GM21390 (cell line): ENCODE measurements at regions not wholly inside any gene's neighbourhood (a gene's known extent, or its start where the extent isn't known, plus 50 kb on each side); places are given as distances from the start of the nearest gene placed in this dataset.
"Not testable (repeated sequence)": the region's sequence is repeated elsewhere in the genome, so short reads cannot be mapped to it uniquely, and the experiment has no call there.

Experiments used
- ATAC-seq: cut with Tn5 transposase; IDR thresholded peaks from one replicate; pipeline ENCODE4 v1.9.1; 2021; ENCODE audit not compliant: unreplicated experiment

- ATAC-seq: no peak
Observed at GRCh38 chr7:121745856-121746255, 127.1 kb upstream of the PTPRZ1 start.

GRCh38 chr7:121744877-121745276 lies 128.1 kb upstream of the PTPRZ1 start:
- ATAC-seq: no peak

- ATAC-seq: peak; percentile 53
Observed at GRCh38 chr7:121744319-121744718, 128.6 kb upstream of the PTPRZ1 start.

- no peak for ATAC-seq
Observed at GRCh38 chr7:121741896-121742295, 131.1 kb upstream of the PTPRZ1 start.

GRCh38 chr7:121739465-121739864 lies 133.5 kb upstream of the PTPRZ1 start:
- ATAC-seq: no peak

DNA sequence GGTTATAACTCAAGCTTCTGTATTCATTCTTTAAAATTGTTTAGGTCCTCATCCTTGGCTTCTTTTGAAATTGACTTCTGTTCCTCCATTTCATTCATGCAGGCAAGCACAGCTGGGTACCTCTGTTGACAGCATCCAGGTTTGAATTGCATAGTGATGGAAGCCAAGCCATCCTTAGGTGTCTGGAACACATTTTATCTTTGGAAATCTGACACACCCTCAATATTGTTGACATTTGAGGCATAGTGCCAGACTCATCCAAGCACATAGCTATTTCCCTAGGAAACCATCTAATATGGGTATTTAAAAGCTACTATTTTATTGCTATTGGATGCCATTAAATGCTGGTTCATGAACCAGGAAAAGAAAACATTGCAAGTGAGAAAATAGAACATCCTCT lies 142.1 kb upstream of the PTPRZ1 start:
- no peak for ATAC-seq

GRCh38 chr7:121714559-121715303 lies 158.2 kb upstream of the PTPRZ1 start:
- no peak for ATAC-seq

DNA sequence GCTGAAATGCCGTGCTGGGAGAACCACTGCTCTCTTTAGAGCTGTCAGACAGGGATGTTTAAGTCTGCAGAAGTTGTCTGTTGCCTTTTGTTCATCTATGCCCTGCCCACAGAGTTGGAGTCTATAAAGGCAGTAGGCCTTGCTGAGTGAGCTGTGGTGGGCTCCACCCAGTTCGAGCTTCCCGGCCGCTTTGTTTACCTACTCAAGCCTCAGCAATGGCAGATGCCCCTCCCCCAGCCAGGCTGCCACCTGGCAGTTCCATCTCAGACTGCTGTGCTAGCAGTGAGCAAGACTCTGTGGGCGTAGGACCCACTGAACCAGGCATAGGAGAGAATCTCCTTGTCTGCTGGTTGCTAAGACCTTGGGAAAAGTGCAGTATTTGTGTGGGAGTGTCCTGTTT lies 160.0 kb upstream of the PTPRZ1 start:
- ATAC-seq: not testable (repeated sequence)

DNA sequence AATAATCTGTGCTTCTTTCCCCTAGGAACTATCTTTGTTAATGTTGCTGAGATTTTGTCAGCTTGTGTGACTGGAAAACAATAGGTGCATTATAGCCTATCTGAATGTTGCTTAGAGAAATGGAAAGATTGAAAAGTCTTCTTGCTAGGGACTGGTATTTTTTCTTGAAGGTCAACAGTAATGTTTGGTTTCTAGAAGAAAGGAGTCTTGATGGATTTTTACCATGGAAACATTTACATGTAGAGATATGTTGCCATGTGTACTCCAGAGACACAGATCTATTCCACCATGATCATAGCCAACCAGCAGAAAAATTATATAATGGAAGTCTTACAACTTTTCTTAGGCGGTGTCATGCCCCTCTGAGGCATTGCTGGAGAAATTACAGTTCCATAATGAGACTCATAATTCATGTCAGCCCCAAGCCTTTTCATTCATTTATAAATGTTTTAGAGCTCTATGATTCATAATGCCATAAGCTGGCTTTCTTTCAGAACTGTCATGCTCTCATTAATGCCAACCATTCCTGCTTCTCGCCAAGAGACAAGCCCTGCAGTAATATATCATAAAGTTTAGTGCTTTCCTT lies 175.1 kb upstream of the PTPRZ1 start:
- no peak for ATAC-seq

DNA sequence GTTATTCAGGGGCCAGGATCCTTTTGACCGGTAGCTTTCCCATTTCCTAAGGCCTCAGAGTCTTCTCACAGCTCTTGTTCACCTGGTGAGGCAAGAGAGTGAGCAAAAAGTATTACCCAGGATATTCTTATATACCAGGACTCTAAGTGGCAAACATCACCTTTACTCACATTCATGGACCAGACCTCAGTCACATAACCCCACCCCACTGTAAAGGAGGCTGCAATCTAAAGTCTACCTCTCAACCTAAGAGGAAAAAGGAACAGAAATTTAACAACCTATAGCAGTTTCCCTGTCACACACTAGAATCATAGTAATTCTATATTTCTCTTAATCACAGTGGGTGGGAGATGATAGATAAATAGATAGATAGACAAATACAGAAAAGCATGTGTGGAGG lies 176.0 kb upstream of the PTPRZ1 start:
- no peak for ATAC-seq

GRCh38 chr7:121689749-121690148 lies 183.2 kb upstream of the PTPRZ1 start:
- ATAC-seq: no peak

DNA sequence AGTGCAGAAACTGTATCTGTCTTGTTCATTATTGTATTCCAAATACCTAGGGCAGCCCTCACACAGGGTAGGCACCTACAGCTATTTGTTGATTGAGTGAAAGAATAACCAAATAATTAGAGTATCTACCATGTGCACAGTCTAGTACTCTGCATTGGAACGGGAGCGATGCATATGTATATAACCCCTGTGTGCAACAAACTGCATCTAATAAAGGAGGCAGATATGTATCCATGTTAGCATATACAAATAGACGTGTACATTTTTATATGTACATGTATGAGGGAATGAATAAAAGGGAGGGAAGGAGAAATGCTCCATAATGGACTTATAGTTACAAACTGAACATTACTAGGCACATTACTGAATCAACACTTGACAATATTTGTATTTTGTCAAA lies 191.3 kb upstream of the PTPRZ1 start:
- no peak for ATAC-seq

GRCh38 chr7:121676168-121676567 lies 196.8 kb upstream of the PTPRZ1 start:
- ATAC-seq: no peak

- not testable (repeated sequence) for ATAC-seq
Observed at GRCh38 chr7:121674455-121674854, 198.5 kb upstream of the PTPRZ1 start.

DNA sequence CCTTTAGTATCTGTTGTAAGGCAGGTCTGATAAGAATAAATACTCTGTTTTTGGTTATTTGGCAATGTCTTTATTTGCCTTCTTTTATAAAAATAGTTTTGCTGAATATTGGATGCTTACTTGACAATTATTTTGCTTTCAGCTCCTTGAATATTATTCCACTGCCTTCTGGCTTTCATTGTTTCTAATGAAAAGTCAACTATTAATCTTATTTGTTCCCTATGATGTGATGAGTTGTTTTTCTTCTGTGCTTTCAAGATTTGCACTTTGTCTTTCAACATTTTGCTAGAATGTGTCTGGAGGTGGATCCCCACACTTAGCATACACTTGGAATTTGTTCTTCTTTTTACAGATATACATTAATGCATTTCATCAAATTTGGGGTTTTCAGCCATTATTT lies 203.8 kb upstream of the PTPRZ1 start:
- ATAC-seq: no peak

DNA sequence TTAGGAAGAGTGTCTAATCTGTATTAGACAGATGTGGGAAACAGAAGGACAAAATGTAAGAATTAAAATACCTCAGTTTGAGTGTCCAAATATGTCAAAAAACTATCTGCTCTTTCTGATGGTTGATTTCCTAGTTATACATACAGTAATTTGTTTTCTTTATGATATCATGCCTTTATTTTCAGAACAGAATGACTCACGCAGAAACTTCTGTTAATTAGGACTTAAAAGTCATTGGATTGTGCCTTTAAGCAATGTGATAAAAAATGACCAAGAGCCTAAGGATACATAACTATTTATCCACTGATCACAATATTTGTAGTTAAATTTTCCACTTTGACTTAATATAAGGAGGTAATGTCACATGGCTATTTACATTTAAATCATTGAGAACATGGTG lies 206.7 kb upstream of the PTPRZ1 start:
- ATAC-seq: no peak

- ATAC-seq: no peak
Observed at GRCh38 chr7:121643320-121643719, 229.6 kb upstream of the PTPRZ1 start.

DNA sequence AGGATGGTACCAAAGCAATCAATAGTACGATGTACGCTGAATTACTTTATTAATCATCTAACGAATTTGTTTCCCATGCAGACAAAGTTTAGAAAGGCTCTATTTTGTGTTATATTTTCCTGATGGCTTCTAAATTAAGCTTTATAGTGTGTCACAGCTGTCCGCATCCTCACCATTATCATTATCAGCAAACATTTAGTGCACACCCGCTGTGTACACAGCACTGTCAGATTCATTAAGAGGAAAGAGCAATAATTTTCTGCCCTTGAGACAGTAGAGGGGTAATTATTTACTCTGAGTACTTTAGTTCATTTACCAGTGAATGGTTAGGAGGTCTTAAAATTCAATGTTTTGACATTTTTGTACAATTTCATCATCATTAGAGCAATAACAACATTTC lies 233.3 kb upstream of the PTPRZ1 start:
- ATAC-seq: no peak

DNA sequence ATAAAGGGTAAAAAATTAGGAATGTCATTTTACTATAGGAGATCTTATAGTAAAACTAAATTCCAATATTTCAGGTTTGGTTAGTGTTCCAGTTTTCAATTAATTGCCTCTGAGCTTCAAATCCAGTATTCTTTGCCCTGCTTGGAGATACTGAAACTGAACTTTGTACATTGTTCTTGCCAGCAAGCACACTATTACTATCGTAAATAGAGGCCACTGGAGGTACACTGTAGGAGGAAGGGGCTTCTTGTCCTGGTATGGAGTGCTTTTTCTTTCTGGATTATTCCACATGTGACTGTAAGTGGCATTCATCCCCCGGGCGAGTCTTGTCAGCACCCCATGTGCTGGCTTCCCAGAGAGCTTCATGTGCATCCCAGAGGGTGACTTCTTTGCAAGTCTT lies 234.7 kb upstream of the PTPRZ1 start:
- no peak for ATAC-seq

GRCh38 chr7:121634356-121634755 lies 238.2 kb upstream of the FAM3C start:
- no peak for ATAC-seq

DNA sequence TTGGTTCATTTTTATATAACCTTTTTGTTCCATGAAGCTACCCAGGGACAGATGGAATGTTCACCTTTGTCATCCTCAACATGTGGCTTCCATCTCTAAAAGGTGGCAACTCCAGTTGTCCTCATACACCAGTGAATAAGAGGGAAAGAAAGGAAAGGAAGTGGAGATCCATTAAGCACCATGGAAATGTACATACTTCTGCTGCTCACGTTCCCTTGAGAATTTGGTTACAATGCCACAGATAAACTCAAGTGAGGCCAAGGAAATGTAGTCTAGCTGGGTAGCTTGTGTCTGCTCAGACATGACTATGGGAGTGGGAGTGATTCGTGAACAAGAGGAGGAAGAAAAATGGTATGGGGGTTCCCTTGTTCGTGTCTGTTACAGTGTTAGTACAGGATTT lies 237.1 kb upstream of the FAM3C start:
- ATAC-seq: no peak

DNA sequence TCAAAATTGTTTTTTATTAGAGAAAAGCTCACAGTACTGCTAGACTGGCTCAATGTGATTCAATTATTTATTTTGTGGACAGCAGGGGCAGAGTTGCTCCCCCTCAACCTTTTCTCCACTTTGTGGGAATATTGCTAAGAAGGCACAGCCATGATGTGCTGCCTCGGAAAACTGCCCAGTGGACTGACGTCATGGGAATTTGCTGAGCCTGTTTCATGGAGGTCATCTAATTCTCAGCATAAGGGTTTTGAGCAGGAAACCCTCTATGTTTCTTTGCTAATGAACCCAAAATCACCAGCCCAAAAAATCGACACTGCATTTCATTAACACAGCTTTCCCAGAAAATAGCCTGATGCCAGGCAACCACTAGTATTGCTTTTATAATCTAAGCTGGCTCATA lies 228.8 kb upstream of the FAM3C start:
- no peak for ATAC-seq
